ENCODE measurements at regions not wholly inside any gene's neighbourhood (a gene's known extent, or its start where the extent isn't known, plus 50 kb on each side); places are given as distances from the start of the nearest gene placed in this dataset.

DNA sequence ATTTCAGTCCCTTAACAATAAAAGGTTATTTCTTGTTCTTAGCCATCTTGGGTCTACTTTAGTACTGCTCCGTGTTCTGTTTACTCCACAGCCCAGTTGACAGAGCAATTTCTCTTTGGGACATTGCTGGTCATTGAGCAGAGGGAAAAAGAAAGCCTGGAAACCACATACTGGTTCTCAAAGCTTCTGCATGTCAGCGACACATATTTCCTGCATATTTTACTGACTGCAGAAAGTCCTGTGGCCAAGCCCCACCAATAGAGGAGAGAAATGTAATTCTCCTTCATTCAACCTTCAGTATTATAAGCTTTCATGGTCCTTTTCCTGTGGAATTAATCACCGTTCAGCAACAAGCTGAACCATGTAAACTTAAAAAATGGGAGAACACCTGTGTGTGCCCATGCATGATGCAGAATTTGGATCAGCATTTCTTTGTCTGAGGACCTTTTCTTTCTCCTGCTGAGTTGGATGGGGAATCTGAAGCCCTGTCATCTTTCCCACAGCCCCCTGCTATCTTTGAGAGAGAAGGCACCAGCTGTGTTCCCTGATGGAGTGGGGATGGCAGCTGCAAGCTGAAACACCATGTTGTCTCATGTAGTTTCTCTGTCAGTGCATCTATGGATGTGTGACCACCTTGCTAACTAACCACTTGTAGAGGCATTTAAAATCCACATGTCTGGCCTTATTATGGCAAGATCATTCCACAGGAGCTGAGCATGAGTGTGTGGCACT lies 431.6 kb downstream of the MEIS1 start:
- no peak overlapping the region for H3K4me3 ChIP-seq
- TF ChIP-seq, protein P1, sequence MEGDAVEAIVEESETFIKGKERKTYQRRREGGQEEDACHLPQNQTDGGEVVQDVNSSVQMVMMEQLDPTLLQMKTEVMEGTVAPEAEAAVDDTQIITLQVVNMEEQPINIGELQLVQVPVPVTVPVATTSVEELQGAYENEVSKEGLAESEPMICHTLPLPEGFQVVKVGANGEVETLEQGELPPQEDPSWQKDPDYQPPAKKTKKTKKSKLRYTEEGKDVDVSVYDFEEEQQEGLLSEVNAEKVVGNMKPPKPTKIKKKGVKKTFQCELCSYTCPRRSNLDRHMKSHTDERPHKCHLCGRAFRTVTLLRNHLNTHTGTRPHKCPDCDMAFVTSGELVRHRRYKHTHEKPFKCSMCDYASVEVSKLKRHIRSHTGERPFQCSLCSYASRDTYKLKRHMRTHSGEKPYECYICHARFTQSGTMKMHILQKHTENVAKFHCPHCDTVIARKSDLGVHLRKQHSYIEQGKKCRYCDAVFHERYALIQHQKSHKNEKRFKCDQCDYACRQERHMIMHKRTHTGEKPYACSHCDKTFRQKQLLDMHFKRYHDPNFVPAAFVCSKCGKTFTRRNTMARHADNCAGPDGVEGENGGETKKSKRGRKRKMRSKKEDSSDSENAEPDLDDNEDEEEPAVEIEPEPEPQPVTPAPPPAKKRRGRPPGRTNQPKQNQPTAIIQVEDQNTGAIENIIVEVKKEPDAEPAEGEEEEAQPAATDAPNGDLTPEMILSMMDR (IDR thresholded peaks at IDR 0.05), result no peak
- no peaks in the 10 kb centered on the region for H3K9me3 ChIP-seq
- ATAC-seq (ENCODE audit: insufficient number of reproducible peaks, low FRiP score, low read depth) (no peak), DNase-seq (ENCODE audit: low spot score) (no peak)
- H3K4me1 ChIP-seq (ENCODE audit: control insufficient read depth in 1 of 2, low read depth in 2 of 2), result peaks cover 4 to 17% of the 10 kb centered on the region in 2 donors
- no peaks in the 10 kb centered on the region for H3K36me3 ChIP-seq
- no peak overlapping the region for H3K27ac ChIP-seq
- H3K27me3 ChIP-seq (replicated peaks; ENCODE audit: insufficient read depth), result no peaks in the 10 kb centered on the region

DNA sequence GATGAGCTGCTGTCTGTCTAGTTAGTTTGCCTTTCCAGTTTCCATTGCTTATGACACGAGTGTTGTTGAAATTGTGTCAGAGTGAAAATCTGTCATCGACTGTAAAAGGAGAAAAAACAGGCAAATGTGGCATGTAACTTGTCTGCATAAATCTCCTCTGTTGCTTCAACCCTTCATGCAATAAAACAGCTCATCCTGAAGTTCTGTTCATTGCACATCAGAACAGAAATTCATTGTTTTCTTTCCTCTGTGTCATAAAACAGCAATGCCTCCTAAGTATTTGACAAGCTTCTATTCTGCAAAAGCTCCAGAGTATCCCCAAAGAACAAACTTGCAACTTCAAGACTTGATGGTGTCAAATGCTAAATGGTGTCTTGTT lies 432.1 kb downstream of the MEIS1 start:
- Histone ChIP-seq H3K36me3 (no peaks in the 10 kb centered on the region), H3K9me3 (no peaks in the 10 kb centered on the region), H3K27me3 (replicated peaks; ENCODE audit: insufficient read depth) (no peaks in the 10 kb centered on the region), H3K4me1 (ENCODE audit: control insufficient read depth in 1 of 2, low read depth in 2 of 2) (peaks cover 4 to 17% of the 10 kb centered on the region in 2 donors), H3K27ac (no peak overlapping the region), H3K4me3 (no peak overlapping the region)
- ATAC-seq (ENCODE audit: insufficient number of reproducible peaks, low FRiP score, low read depth), result no peak
- no peak for DNase-seq (ENCODE audit: low spot score)
- TF ChIP-seq, protein P1 (IDR thresholded peaks at IDR 0.05), result no peak

DNA sequence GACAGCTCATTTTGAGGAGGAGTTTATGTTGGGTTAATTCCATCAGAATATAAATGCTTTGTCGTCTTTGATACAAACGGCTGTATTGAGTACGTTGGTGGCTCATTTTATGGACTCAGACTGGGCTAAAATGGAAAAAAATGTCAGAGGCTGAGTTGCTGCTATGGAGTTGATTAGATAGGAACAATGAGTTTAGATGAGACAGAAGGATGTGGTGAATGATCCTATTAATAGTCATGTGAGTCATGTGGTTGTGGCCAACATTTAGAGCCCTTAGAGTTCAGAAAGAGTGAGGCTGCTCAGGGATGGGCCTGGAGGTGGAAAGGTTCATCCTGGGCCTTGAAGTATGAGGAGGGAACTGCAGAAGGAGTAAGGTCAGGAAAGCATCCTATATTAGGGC lies 434.2 kb downstream of the MEIS1 start:
- H3K27me3 ChIP-seq (replicated peaks; ENCODE audit: insufficient read depth), result no peaks in the 10 kb centered on the region
- TF ChIP-seq, protein P1 (IDR thresholded peaks at IDR 0.05), result no peak
- H3K4me3 ChIP-seq, result no peak overlapping the region
- ATAC-seq (ENCODE audit: insufficient number of reproducible peaks, low FRiP score, low read depth), result no peak
- no peaks in the 10 kb centered on the region for H3K4me1 ChIP-seq (ENCODE audit: control insufficient read depth in 1 of 2, low read depth in 2 of 2)
- no peak overlapping the region for H3K27ac ChIP-seq
- no peaks in the 10 kb centered on the region for H3K36me3 ChIP-seq
- no peaks in the 10 kb centered on the region for H3K9me3 ChIP-seq
- DNase-seq (ENCODE audit: low spot score), result no peak

DNA sequence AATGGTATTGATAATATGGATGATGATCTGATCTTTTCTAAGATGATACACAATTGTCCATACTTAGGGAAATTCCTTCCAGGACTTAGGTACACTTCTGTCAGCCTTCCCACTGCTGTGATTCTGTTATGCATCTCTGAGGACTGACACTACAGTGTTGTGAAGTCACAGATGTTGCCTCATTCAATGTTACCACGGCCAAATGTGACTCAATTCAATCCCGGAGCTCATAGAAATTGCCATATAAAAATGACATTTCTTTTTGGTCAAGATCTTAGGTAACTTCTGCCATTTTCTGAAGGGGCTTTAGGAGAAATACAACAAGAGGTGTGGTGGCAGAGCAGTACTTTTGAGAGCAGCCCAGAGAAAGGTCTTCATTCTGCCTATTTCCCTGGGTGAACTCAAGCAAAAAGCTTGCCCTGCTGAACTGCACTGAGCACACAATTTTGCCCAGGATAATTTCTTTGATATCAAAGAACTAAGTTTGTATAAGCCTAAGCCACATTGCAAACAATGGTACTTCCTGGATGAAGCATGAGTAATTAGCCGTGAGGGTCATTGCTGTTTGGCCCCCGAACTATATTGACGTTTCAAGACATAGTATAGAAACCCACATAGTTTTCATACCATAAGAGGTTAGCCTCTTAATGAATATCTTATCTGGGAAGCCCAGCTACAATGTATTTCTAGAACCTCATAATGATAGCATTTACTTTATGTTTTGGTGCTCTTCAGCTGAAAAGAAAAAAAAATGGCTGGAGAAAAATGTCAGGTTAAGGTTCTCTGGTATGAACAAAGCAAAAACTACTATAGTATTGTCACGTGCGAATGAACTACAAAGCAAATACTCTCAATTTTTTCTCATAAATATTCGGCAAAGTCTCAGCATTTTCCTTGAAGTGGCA lies 437.4 kb downstream of the MEIS1 start:
- no peaks in the 10 kb centered on the region for H3K36me3 ChIP-seq
- H3K4me3 ChIP-seq, result no peak overlapping the region
- no peaks in the 10 kb centered on the region for H3K27me3 ChIP-seq (replicated peaks; ENCODE audit: insufficient read depth)
- TF ChIP-seq, protein P1 (IDR thresholded peaks at IDR 0.05), result no peak
- no peaks in the 10 kb centered on the region for H3K9me3 ChIP-seq
- no peaks in the 10 kb centered on the region for H3K4me1 ChIP-seq (ENCODE audit: control insufficient read depth in 1 of 2, low read depth in 2 of 2)
- ATAC-seq (ENCODE audit: insufficient number of reproducible peaks, low FRiP score, low read depth) (no peak), DNase-seq (ENCODE audit: low spot score) (no peak)
- no peak overlapping the region for H3K27ac ChIP-seq

DNA sequence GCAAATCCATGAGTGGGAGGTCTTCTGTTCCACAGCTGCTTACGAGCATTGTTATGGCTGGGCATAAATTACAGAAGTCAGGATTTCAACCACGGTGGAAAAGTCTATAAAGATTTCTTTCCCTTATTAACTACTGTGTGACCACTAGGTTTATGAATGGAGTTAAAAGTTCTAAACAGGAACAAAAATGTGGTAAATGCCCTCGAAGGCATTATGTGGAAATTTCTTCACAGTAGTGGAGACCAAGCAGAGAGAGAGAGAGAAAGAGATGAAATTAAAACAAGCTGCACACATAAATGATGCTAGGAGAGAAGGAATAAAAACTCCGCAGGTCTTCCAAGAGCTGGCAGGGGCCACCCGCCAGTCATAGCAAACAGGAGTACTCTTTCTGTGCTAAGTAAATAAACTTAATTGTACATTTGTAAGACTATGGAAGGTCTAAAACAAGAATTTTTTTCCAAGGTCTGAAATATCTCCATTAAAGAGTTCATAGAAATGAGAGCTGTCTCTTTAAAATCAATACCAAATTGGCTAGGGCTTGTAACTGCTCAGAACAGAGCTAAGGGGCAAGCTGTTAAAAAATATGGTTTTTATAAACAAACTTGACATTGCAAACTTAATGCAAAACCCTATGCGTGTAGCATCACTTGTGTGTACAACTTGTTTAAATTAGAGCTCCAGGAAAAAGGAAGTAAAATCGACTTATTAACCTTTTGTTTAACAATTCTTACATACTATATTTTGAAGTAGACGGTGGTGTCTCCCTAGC lies 438.2 kb downstream of the MEIS1 start:
- Histone ChIP-seq H3K36me3 (no peaks in the 10 kb centered on the region), H3K4me1 (ENCODE audit: control insufficient read depth in 1 of 2, low read depth in 2 of 2) (no peaks in the 10 kb centered on the region), H3K4me3 (no peak overlapping the region), H3K9me3 (no peaks in the 10 kb centered on the region), H3K27me3 (replicated peaks; ENCODE audit: insufficient read depth) (no peaks in the 10 kb centered on the region), H3K27ac (no peak overlapping the region)
- ATAC-seq (ENCODE audit: insufficient number of reproducible peaks, low FRiP score, low read depth), result no peak
- DNase-seq (ENCODE audit: low spot score), result no peak
- TF ChIP-seq, protein P1 (IDR thresholded peaks at IDR 0.05), result no peak
